Cerebellar nuclear complex (tissue), 1 donor: ENCODE measurements at regions not wholly inside any gene's neighbourhood (a gene's known extent, or its start where the extent isn't known, plus 50 kb on each side); places are given as distances from the start of the nearest gene placed in this dataset.

ENCODE experiments used
- DNase-seq, 2 experiments: peaks; one replicate each; lab custom pipeline; 2025; lab: John Stamatoyannopoulos, UW

DNA sequence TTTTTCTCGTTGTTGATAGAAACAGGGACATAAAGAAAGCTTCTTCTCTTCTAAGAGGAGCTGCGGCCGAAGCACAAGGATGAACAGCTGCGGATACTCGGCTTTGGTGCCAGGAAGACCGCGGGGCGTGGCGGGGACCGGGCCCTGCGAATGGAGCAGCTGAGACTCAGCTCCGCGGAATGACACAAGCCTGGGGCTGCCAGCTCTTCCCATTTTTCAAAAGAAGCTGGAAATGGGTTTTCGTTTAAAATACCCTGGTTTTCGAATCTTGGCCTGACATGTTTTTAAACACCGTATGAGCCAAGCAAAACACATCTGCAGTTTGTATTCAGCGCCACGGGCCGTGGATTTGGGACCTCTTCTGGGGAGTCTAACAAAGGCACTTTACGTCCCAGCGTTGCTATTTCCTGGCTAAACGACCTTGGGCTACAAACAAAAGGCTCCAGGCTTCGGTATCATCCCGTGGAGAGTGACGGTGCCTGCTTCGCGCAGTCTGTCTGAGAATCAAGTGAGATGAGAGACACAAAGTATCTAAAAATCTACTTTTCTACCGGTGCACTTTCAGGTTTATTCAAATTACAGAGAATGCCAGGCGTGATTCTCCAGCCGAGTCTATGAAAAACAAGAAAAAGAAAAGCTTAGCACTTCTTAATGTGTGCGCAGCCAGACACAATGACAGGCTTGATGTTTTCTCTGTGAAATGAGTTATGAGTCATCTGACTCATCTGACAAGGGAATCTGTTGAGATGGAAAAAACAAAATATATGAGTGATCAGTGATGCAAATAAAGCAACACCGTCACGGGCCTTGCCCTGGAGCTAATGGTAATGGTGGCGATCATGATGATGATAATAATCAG is 114.0 kb upstream of the TMEM132D start:
- no peak for DNase-seq

DNA sequence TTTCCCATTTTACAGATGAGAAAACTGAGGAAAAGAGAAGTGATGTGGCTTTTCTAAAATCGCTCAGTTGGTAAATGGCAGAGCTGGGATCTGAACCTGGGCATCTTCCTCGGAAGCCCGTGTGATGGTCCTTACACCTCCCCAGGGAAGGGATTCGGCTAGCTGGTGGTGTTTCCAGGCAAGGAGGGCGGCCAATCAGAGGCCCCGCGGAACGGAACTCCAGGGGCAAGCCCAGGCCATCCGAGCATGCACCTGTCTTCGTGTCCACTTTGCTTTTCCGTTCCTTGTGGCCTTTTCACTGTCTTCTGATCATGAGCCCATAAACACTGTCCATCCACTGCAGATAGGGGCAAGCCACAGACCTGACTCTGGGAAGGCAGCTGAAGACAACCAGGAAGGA is 114.8 kb upstream of the TMEM132D start:
- DNase-seq, result no peak

DNA sequence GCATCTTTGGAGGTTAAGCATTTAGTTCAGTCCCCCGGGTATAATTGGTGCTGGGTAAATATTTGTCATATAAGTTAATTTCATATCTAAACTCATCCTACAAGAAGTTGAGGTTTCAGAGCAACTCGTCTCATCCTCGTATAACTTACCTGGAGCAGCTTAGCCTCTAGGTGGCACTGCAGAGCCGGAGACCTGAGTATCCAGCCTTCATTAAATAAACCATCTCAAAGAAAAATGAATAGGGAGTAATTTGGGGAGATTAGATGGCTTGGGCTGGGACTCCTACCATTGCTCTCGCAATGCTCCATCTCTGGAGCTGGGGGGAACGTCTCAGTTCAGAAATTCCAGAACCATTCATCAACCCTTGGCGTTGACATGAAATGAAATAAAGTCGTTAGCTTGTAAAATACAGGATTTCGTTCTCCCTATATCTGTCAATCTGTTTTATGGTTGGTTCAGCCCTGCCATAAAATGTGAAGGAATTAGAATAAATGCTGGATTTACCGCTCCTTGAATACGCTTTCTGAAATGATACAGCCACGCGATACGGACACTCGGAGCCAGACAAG is 122.9 kb upstream of the TMEM132D start:
- no peak for DNase-seq

DNA sequence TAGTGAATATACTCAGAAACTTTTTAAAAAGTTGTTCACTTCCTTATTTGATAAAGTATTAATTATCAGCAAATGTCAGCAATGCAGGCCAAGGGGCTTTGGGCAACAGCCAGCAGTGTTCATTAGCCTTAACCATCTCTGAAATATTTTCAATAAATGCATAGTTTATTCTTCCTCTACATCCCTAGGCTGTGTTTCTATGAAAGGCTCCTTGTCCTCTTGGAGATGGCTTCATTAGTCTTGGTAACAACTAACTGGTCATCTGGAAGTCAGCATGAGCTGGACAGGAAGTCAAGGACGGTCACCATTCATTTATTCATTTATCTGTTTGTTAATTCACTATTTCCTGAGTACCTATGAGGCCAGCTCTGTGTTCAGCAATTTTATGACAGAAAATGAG is 124.0 kb upstream of the TMEM132D start:
- no peak for DNase-seq

DNA sequence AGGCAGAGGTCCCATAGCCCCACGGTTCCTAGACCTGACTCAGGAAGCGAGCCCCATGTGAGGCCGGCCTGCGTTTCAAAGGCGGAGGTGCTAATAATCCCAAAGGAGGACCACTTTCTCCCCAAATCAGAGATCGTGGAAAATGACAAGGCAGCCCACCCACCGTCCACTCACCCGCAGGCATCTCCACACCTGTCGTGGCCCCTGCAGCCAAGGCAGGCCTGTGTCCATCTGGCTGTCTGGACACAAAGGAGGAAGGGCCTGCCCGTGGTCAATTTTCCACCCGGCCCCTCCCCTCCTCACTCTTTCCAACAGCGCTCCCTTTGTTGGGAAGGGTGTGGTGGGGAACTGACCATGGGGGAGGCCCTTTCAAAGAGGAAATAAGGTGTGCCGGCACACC is 125.3 kb upstream of the TMEM132D start:
- no peak for DNase-seq

DNA sequence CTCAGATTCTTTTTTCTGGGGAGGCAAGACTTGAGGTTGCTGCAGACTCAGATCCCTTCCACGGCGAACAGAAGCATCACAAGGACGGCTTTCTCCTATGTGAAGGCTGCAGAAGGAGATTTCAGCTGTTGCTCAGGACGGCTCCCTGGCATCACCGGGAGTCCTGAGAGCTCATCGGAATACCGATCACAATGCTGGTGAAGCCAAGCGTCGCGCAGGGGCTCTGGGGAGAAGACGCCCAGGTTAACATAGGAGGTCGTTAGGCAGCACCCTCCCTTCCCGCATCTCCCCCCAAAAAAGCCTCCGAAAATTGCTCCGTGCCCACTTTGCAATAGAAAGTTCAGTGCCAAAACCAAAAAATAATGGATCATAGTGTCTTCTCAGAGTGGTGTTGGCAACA is 127.2 kb upstream of the TMEM132D start:
- no peak for DNase-seq

DNA sequence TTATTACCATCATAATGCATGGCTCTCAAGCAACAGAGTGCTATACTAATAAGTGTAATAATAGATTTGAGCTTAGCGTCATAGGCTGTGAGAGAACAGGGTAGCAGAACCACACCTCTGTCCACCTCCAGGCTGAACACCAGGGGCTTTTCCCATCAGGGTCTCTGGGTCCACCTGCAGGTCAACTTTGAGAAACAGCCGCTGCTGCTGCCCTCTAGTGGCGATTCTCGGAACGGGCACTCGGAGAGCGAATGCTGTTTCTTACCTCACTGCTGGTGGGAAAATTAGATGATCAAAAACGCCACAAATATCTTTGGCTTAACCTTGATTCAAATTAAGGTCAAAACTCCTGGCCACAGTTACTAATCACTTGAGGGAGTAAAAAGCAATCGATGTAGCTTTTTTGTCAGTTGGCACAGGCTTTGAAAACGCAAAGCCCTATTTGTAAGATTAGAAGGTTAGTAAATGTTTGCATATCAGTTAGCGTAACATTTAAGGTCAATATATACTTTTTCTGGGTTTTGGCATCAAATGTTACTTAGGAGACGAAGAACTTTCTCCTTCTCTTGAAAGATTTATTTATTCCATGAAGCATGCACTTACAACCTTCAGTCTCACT is 127.9 kb upstream of the TMEM132D start:
- no peak for DNase-seq

DNA sequence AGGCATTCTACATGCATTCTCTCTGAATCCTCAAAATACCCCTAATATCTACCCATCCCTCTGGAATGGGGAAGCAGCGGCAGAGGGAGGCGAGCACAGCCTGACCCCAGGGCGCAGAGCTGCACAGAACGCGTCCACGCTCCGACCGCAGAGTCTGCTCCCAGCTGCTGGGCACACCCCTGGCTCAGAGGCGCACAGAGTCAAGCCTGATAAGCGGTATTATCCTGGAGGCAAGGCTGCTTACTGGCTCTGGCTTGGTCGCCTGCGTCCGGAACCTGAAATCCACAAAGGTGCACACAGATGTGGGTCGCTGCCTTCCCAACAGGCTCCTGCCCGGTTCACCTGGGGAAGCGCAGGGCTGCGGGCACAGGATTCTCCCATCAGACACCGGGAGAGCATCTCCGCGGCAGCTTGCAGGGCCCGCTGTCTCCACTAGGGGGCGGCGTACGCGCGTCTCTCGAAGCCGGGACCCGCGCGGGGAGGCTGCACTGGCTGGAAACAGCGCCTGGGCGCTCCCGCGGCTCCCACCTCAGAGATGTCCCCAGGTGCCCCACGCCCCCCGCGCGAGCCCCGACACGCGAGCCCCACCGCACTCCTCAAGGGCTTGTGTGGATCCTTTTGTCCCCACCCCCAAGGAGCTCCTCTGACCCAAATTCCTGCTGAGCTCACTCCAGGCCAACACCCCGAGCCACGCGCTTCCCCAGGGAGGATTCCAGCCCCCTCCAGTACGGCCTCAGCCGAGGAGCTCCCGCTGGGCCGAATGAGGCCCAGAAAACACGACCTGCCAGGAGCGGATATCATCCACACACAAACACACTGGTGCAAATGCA is 120.1 kb upstream of the FZD10 start:
- no peak for DNase-seq

DNA sequence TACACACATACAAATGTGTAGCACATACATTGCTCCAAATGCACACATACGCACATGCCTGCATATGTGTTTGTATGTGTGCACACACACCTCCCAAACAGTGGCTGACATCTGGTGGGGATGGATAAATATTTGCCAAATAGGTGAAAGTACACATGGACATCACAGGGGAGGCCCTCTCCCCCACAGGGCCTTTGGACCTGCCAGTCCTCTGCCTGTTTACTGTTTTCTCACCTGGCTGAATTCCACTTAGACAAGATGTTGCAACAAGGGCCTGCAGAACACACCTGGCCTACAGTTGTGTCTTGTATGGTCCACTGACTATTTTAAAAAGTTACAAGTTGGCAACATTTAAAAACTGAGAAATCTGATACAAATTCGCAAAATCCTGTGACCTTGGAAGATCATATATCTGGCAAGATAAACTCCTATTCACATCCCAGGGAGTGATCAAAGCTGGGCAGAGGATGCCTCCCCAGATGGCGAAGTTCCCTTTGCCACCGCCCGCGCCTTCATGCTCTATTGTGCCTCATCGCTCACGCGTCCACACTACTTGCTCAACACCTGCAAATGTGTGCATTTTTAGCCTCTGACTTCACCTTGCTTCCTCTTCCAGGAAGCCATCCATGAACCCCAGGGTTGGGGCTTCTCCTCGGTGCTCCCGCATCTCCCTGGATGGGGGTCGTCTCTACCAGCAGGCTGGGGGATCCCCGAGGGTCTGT is 118.4 kb upstream of the FZD10 start:
- no peak for DNase-seq

DNA sequence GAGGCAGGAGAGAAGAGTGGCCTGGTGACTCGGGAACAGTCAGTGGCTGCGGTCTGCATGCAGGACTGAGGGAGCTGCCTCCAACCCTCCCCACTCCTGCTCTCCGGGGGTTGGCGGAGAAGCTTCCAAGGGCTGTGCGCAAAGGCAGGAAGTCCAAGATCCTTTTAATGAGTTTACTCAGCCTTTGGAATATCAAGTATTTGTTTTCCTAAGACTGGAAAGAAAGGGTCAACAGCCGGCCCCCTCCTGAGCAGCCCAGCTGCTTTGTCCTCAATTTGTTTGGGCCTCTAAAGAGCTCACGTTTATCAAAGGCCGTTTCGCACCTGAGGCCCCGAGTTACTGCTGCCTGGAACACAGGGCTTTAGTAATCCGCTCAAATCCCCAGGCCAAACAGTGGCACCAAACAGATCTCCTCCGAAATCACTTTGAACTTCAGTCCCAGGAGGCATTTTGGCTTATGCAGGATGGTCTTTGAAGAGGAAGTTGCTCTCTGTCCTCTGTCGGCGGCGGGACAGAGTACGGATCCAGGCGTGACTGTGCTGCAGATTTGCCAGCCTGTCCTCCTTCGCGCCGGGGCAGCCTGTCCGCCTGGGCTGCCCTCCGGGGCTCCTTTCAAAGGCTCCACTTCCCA is 117.2 kb upstream of the FZD10 start:
- DNase-seq, result no peak

DNA sequence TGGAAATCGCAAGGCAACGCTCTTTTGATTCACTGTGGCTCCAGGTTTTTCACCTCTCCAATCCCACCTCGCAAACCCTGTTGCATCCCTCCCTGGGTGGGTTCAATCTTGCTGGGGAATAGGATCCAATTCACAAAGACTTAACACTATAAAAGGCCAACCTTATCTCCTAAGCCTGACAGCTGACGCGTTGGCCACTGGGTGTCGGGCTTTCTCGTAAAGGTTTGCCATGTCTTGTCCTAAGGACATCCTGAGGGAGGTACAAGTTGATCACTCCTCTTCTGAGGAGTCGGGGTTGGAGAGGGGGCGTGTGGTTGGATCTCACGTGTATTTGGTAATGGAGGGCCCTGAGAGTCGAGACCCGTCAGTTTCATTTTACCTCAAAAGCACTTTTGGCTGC is 112.6 kb upstream of the FZD10 start:
- DNase-seq, result no peak

DNA sequence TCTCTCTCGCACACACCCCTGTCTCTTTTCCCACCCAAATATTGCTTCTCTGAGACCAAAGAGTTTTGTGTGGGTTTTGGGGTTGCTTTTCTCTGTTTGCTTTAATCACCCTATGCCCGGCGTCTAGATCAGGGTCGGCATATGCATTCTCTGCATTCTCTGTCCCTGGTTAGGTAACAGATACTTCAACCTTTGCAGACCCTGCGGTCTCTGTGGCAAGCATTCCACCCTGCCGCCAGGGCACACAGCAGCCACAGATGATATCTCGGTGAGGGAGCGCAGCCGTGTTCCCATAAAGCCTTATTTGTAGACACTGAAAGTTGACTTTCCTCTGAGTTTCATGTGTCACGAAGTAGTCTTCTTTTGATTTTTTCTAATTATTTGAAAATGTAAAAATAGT is 110.4 kb upstream of the FZD10 start:
- DNase-seq, result no peak

DNA sequence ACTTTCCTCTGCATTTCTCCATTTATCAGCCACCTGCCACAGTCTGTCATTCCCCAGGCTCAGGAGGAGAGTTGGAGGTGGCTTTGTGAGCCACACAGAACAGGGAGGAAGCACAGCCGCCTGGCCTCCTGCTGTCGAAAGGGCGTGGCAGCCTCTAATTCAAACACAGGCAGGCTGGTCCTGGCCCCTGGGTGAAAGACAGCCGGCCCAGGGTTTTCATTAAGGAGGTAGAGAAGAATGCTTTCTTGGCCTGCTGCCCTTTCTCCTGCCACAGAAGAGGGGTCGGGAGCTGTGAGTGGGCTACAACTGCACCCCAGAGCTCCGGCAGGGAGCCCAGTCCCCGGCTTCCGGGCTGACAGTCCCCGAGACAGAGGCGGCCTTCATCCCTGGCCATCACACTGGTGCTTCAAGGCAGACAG is 108.6 kb upstream of the FZD10 start:
- DNase-seq, result no peak

DNA sequence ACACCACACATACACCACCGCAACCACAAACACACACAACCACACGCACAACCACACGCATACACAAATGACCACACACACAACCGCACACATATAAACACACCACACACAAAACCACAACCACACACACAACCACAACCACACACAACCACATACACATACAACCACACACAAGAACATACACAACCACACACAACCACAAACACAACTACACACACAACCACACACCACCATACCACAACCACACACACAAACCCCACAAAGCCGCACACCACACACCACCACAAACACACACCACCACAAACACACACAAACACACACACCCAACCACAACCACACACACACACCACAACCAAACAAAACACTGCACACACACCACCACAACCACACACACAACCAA is 107.5 kb upstream of the FZD10 start:
- DNase-seq, result no peak

DNA sequence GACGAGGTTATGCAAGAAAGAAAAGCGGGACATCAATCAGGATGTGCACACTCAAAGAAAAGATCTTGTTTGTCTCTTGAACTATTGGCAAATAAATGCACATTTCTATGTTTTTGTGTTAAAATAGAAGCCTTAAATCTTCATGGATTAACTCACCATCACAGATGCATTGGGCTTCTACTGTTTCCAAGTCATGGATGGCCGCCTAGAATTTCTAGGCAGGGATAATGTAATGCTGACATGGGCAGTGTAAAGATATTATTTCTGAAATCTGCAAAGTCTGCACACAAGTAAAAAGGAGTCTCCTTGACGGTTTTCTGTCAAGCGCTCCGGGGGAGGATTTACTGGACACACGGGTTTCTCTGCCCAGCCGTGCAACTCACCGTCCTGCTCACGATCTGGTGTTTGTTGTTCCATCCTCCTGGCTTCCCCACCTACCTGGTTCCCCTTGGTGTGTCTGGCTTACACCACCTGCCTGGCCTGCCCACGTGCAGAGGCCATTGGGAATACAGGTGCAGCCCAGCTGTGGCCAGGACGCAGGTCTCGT is 103.3 kb upstream of the FZD10 start:
- DNase-seq, result no peak

DNA sequence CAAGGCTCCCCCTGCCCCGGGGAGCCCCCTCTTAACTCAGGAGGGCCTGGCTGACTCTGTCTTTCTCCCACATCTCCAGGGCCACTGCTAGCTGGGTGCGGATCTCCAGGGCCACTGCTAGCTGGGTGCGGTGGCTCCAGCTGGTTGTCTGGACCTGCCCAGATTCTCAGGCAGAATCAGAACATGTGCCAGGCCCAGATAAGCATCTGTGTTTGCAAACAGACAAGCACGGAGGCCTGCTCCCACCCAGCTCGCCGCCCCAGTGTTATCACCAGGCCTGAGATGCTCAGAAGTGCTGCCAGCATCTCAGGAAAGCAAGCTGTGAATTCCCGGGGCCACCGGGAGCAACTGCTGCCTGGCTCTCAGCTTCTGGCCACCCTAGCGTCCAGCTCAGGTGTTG is 98.4 kb upstream of the FZD10 start:
- no peak for DNase-seq

DNA sequence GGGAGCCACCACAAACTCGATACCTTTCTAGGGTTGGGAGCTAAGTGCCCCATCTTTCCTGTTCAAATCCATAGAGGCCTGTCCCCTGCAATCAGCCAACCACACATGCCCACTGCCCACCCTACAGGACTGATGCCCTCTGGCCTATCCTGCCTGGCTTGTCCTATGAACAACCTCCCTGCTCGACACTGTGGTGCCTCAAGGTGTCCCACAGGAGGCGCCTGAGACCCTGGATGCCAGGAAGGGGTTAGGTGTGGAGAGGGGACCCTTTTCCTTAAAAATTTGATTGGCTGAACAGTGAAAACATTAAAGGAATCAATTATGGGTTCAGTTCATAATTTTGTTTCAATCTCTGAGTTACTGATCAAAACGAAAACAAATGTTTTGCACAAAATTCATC is 97.3 kb upstream of the FZD10 start:
- DNase-seq, result no peak

DNA sequence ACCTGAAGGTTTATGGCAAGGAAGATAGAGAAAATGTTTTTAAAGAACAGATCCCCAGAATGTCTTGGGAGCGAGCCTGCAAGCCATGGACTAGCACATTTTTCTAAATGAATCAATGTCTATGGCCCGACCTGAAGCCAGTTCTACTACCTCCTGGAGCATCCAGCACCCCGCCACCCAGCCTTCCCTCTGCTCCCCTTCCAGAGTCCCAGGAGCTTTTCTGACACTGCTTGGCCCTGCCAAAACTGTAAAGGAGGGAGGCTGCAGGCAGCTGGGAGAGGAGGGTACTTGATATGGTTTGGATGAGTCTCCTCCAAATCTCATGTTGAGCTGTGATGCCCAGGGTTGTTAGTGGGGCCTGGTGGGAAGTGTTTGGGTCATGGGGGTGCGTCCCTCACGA is 95.5 kb upstream of the FZD10 start:
- no peak for DNase-seq

DNA sequence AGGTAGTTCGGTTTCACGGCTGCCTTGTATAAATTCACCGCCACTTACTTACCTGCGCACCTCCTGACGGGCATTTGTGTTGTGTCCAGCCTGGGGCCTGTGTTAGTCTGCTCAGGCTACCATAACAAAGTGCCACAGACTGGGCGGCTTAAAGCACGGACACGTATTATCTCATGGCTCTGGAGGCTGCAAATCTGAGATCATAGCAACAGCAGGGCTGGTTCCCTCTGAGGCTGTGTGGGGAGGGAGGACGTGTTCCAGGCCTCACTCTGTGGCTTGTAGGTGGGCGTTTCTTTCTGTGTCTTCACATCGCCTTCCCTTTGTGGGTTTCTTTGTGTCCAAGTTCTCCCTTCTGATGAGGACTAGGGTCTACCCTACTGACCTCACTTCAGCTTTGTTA is 93.5 kb upstream of the FZD10 start:
- DNase-seq, result no peak

DNA sequence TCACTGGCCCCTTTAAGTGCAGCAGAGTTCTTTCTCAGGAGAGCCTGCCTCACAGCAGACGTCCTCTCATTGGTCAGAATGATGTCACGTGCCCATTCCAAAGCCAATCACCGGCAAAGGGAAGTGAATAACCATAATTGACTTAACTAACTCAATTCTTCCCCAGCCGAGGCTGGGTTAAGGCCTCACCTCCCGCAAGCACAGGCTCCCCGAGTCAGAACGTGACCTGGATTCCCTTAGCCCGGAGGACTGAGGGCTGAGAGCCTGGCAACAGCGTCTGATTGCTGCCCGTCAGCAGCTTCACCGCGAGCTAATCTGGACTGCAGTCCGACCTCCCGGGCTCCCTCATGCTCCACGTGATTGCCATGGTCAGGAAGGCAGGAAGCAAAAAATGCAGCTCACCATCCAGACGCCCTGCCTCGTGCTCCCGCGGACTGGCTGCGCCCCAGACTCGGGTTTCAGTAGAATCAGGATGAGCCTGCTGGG is 92.1 kb upstream of the FZD10 start:
- DNase-seq, result peak in 1 of 2 experiments; percentile 28

DNA sequence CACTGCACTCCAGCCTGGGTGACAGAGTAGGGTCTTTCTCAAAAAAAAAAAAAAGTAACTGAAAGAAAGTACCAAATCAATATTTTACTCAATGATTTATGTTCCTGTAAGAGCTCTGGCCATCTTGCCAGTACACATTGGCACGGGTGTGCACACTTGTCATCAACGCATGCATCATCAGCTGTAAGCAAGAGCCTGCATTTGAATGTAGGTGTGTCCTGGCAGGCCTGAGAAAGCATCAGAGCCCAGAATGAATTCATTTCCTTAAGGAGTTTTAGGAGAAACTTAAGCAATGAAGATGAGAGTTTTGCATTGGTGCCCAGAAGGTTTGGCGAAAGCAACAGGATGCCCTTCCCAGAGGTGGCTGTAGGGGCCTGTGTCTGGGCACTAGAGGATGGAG is 88.5 kb upstream of the FZD10 start:
- DNase-seq, result no peak
